Myocyte (in vitro differentiated cells): ENCODE measurements at regions not wholly inside any gene's neighbourhood (a gene's known extent, or its start where the extent isn't known, plus 50 kb on each side); places are given as distances from the start of the nearest gene placed in this dataset.
A peak's percentile ranks its signal among the peaks of the same experiment; 100 is the strongest.
"Not testable (repeated sequence)": the region's sequence is repeated elsewhere in the genome, so short reads cannot be mapped to it uniquely, and the experiment has no call there.

Experiments used
- DNase-seq: peaks from one replicate; pipeline ENCODE4 v3.0.0-alpha.2; 2012; ENCODE audit warnings: low read depth

- DNase-seq: no peak
These were observed 350.0 kb upstream of the THBS1 start for GRCh38 chr15:39230908-39231285.

GRCh38 chr15:39232512-39232911 lies 348.4 kb upstream of the THBS1 start:
- DNase-seq: peak; percentile 99

GRCh38 chr15:39235084-39235795 lies 345.6 kb upstream of the THBS1 start:
- DNase-seq: no peak

GRCh38 chr15:39236375-39236774 lies 344.5 kb upstream of the THBS1 start:
- no peak for DNase-seq

- DNase-seq: no peak
These were observed 342.4 kb upstream of the THBS1 start for GRCh38 chr15:39238443-39238842.

DNA sequence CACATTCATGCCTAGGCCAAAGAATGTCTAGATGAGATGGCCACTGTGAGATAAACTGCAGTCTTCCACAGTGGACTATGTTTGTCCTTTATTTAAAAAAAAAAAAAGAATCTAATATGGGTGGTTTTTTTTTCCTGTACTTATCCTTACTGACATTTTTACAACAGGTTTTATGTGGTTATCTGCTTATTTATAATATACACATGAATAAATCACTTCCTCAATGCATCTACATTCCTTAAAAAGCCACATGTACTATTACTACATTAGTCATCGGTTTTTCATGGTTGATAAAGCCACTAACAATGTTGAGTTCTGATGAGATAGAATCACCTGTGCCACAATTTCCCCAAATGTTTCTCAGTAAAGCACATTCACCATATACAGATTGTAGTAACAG lies 341.3 kb upstream of the THBS1 start:
- no peak for DNase-seq

DNA sequence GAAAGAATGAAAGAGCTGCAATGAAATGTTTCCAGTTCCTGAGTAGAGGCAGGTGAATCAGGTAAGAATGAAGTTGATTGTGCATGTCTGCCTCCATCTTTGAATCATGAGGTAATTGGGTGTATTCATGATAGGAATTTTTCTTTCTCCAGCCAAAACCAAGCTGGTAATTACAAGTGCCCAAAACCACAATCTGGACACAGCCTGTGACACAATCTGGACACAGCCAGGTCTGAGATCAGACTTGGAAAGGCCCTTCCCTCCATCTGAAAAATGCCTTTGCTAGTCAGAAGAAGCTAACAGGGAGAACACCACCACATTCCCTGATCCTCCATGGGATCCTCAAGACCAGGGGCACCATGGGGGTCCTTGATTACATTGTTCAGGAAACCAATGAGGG lies 338.5 kb upstream of the THBS1 start:
- DNase-seq: peak; percentile 93

GRCh38 chr15:39243396-39243795 lies 337.5 kb upstream of the THBS1 start:
- peak; percentile 72 for DNase-seq

DNA sequence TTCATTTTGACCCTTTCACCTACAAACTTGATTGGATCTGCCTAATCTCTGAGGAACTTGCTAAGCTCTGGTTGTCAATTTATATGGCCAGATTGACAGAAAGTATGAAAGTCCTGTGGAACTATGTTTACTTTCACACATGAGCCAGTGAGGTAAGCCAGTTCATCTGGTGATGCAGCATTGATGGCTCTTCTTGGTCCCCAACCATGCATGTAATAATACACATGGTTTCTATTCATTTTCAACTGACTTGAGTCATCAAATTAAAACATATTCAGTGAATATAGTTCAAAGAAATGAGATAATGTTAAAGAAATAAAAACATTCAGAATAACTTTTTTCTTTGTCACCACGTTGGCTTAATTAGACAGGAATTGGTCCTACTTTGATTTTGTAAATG lies 336.1 kb upstream of the THBS1 start:
- DNase-seq: no peak

- no peak for DNase-seq
These were observed 334.4 kb upstream of the THBS1 start for GRCh38 chr15:39246523-39246922.

DNA sequence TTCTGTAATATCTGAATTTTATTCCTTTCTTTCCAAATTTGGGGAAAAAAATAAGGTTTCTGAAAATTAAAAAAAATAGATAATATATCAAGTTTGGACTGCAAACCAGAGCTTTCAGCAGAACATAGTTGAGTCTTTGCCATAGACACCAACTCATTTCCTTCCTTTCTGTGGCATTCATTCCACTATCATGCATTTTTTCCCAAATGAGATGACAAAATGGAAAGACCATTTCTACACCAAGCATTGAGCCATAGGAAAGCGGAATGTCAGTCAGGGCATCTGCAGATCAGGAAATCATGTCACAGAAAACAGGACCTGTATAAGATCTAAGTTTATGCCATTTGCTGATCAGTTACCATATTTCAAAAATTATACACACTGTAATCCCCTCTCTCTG lies 333.3 kb upstream of the THBS1 start:
- no peak for DNase-seq

- DNase-seq: peak; percentile 76
These were observed 332.7 kb upstream of the THBS1 start for GRCh38 chr15:39248204-39248603.

DNA sequence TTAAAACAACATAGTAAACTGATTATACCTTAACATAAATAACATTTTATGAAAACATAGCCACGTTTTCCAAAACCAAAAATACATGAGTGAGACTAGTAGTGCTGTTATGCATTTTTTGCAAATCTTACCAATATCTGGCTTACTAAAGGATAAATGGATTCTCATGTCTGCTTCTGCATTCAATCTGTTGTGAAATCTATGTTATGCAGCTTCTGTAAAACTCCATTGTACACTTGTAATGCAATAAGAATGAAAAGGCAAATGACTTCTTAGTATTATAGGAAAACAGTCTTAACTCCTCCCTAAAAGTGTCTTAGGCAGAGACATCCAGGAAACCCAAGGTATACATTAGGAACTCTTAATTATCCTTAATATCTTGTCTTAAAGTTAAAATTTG lies 330.9 kb upstream of the THBS1 start:
- DNase-seq: no peak

- no peak for DNase-seq
These were observed 330.3 kb upstream of the THBS1 start for GRCh38 chr15:39250460-39251186.

GRCh38 chr15:39251413-39252133 lies 329.3 kb upstream of the THBS1 start:
- DNase-seq: no peak

GRCh38 chr15:39252134-39252470 lies 328.8 kb upstream of the THBS1 start:
- DNase-seq: no peak

DNA sequence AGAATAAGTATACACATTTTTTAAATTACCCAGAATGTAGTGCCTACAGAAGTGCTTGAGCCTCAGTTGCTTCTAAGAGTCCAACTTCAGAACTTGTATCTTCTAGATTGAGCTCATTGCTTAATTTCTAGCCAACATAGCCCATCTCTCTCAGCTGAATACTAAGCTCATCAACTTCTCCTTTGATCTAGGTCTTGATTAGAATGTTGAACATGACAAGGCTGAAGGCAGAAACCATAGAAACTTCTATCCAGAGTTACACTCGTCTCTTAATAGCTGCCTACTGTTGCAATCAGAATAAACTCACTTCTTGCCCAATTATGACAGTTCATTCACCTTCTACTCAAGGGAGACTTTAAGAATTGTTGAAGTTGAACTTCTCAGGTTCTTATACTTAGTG lies 327.3 kb upstream of the THBS1 start:
- DNase-seq: no peak

DNA sequence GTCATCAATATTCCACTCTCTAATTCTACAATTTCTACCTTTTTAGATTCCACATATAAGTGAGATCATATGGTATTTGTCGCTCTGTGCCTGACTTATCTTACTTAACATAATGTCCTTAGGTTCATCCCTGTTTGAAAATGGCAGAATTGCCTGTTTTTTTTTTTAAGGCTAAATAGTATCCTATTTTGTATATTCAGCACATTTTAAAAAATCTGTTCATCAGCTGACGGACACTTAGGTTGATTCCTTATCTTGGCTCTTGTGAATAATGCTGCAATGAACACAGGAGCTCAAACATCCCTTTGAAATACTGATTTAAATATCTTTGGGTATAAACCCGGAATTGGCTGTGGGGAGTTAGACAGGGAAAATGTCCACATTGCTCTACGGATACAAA lies 326.7 kb upstream of the THBS1 start:
- DNase-seq: no peak

DNA sequence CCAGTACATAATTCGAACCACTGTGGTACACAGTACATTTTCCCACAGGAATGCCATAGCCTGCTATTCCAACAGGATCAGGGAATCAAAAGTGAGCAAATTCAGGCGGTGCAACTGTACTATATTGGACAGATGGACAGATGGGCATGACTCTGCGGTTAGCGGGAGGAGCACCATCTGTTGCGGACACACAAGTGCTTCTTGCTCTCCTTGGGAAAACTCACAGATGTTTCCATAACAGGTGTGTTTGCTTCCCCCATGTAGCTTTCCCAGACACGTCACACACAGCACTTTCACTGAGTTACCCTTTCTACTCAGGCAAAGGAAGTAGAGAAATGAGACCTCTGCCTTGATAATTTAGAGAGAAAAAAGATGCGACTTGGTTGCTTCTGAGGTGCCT lies 325.1 kb upstream of the THBS1 start:
- DNase-seq: peak; percentile 100

DNA sequence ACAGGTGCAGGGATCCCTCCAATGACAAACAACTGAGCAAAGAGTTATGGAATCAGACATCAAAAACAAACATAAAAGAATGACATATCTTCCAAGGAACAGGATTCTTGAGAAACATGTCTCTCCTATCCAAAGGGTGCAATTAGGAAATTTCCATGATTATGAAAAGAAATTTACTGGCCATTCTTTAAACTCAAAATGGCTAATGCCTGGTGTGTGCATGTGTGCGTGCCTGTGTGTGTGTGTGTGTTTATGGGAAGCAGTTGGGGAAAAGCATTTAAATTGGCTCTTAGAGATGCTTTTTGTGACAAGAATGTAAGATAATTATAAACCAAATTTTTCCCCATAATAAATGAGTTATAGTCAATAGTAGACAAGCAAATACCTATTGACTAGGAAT lies 320.5 kb upstream of the THBS1 start:
- no peak for DNase-seq

GRCh38 chr15:39260791-39261190 lies 320.1 kb upstream of the THBS1 start:
- DNase-seq: peak; percentile 72

DNA sequence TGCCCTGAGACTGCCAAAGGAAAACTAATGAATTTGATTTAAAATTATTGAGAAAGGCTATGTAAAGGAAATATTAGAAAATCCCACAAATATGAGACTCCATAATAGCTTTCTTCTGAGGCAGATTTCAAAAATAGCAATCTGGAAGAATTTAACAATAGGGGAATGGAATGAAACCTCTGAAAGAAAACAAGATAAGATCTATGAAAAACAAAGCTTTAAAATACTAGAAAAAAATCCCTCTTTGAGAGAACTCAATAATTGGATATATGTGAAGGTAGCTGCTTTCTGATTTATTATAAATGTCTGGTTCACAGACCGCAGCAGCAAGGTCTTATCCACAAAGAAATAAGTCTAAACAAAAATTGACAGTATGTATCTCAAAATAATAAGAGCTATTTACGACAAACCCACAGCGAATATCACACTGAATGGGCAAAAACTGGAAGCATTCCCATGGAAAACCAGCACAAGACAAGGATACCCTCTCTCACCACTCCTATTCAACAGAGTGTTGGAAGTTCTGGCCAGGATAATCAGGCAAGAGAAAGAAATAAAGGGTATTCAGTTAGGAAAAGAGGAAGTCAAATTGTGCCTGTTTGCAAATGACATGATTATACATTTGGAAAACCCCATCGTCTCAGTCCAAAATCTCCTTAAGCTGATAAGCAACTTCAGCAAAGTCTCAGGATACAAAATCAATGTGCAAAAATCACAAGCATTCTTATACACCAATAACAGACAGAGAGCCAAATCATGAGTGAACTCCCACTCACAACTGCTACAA lies 319.3 kb upstream of the THBS1 start:
- DNase-seq: not testable (repeated sequence)
